SU-DHL-6 (cell line): ENCODE measurements at regions not wholly inside any gene's neighbourhood (a gene's known extent, or its start where the extent isn't known, plus 50 kb on each side); places are given as distances from the start of the nearest gene placed in this dataset.

Experiments
- H2AFZ ChIP-seq: fragments of 200-600 bp; sonication (generic); 2 replicates; pipeline ENCODE4 v1.6.1; 2014; ENCODE audit warnings: low read depth, mild to moderate bottlenecking, moderate library complexity, mixed read lengths, antibody characterized with exemption, low read length; ENCODE audit not compliant: severe bottlenecking
- H3F3A ChIP-seq: fragments of 200-600 bp; shearing (Covaris generic); 2 replicates; pipeline ENCODE4 v1.6.0; 2016; ENCODE audit warnings: antibody characterized with exemption, mild to moderate bottlenecking; ENCODE audit not compliant: insufficient read depth
- H3K27ac ChIP-seq: fragments of 200-600 bp; sonication (generic); 2 replicates; pipeline ENCODE4 v1.5.1; 2016; ENCODE audit warnings: low read depth, mild to moderate bottlenecking, low read length, moderate library complexity, mixed read lengths
- H3K27me3 ChIP-seq: fragments of 200-600 bp; sonication (generic), shearing (Covaris generic); 2 replicates; pipeline ENCODE4 v1.6.0; 2014; ENCODE audit warnings: mild to moderate bottlenecking, low read length
- H3K36me3 ChIP-seq: fragments of 200-600 bp; sonication (generic); 2 replicates; pipeline ENCODE4 v1.6.1; 2014; ENCODE audit warnings: mild to moderate bottlenecking, low read length, mixed read lengths
- H3K4me2 ChIP-seq: fragments of 300-600, 200-600 bp; shearing (Covaris generic), sonication (generic); 2 replicates; pipeline ENCODE4 v1.6.0; 2014; ENCODE audit warnings: low read length, low read depth, mild to moderate bottlenecking; ENCODE audit not compliant: poor library complexity, severe bottlenecking
- H3K4me3 ChIP-seq: fragments of 200-600 bp; sonication (generic); 2 replicates; pipeline ENCODE4 v1.5.1; 2014; ENCODE audit warnings: antibody characterized with exemption, low read length, mild to moderate bottlenecking, mixed read lengths; ENCODE audit not compliant: insufficient read depth, poor library complexity, severe bottlenecking
- H3K79me2 ChIP-seq: fragments of 200-600 bp; sonication (generic); 2 replicates; pipeline ENCODE4 v1.6.1; 2014; ENCODE audit warnings: mild to moderate bottlenecking, low read length, moderate library complexity; ENCODE audit not compliant: insufficient read depth
- H3K9ac ChIP-seq: fragments of 200-600 bp; sonication (generic); 2 replicates; pipeline ENCODE4 v1.7.0; 2014; ENCODE audit warnings: mild to moderate bottlenecking, low read length
- H3K9me2 ChIP-seq: fragments of 200-600 bp; sonication (generic); replicated peaks from 2 replicates; pipeline ENCODE4 v1.6.1; 2014; ENCODE audit warnings: low read length; ENCODE audit not compliant: insufficient read depth
- H3K9me3 ChIP-seq: fragments of 200-600 bp; sonication (generic); 2 replicates; pipeline ENCODE4 v1.6.1; 2014; ENCODE audit warnings: low read length, mixed read lengths; ENCODE audit not compliant: insufficient read depth
- H4K20me1 ChIP-seq: fragments of 200-600 bp; sonication (generic); 2 replicates; pipeline ENCODE4 v1.6.1; 2014; ENCODE audit warnings: low read depth, mild to moderate bottlenecking, antibody characterized with exemption, low read length, moderate library complexity, mixed read lengths
- CTCF ChIP-seq: fragments of 200-600 bp; sonication (generic); IDR thresholded peaks from one replicate; pipeline ENCODE4 v1.5.1; 2017; ENCODE audit warnings: antibody characterized with exemption, mild to moderate bottlenecking, low read length, moderate library complexity; ENCODE audit not compliant: insufficient read depth, poor library complexity, severe bottlenecking
- EZH2phosphoT487 ChIP-seq: fragments of 200-600 bp; sonication (generic), shearing (Covaris generic); conservative IDR thresholded peaks from 2 replicates; pipeline ENCODE4 v1.6.1; 2018; ENCODE audit warnings: mild to moderate bottlenecking, antibody characterized with exemption, low read length, moderate library complexity, mixed read lengths

- no peak overlapping the region for H3K27ac ChIP-seq
- H3K27me3 ChIP-seq = no peaks in the 10 kb centered on the region
- H3K9me2 ChIP-seq = no peaks in the 10 kb centered on the region
- no peak overlapping the region for H3K9ac ChIP-seq
- no peaks in the 10 kb centered on the region for H3F3A ChIP-seq
- H2AFZ ChIP-seq = no peak overlapping the region
- H3K4me3 ChIP-seq = no peak overlapping the region
- H4K20me1 ChIP-seq = no peaks in the 10 kb centered on the region
- no peaks in the 10 kb centered on the region for H3K79me2 ChIP-seq
- H3K9me3 ChIP-seq = no peaks in the 10 kb centered on the region
- H3K4me2 ChIP-seq = no peak overlapping the region
- H3K36me3 ChIP-seq = no peaks in the 10 kb centered on the region
- no peak for TF ChIP-seq EZH2phosphoT487
- no peak for TF ChIP-seq CTCF
These were observed 101.7 kb upstream of the ATF7IP start for GRCh38 chr12:14263742-14264141.

- Histone ChIP-seq H3K27ac (no peak overlapping the region), H3K4me3 (no peak overlapping the region), H3K4me2 (no peak overlapping the region), H2AFZ (no peak overlapping the region), H3F3A (no peaks in the 10 kb centered on the region), H3K9ac (no peak overlapping the region), H3K27me3 (no peaks in the 10 kb centered on the region), H3K79me2 (no peaks in the 10 kb centered on the region), H3K9me2 (no peaks in the 10 kb centered on the region), H3K9me3 (no peaks in the 10 kb centered on the region), H3K36me3 (no peaks in the 10 kb centered on the region), H4K20me1 (no peaks in the 10 kb centered on the region)
- TF ChIP-seq CTCF (no peak), EZH2phosphoT487 (no peak)
These were observed 101.2 kb upstream of the ATF7IP start for GRCh38 chr12:14264316-14264715.

GRCh38 chr12:14264778-14265177 is 100.7 kb upstream of the ATF7IP start:
- Histone ChIP-seq H3F3A (no peaks in the 10 kb centered on the region), H3K9me2 (no peaks in the 10 kb centered on the region), H3K27me3 (no peaks in the 10 kb centered on the region), H3K9ac (no peak overlapping the region), H3K36me3 (no peaks in the 10 kb centered on the region), H3K9me3 (no peaks in the 10 kb centered on the region), H3K79me2 (no peaks in the 10 kb centered on the region), H3K4me3 (no peak overlapping the region), H4K20me1 (no peaks in the 10 kb centered on the region), H3K4me2 (no peak overlapping the region), H3K27ac (no peak overlapping the region), H2AFZ (no peak overlapping the region)
- no peak for TF ChIP-seq EZH2phosphoT487
- TF ChIP-seq CTCF = no peak
